ENCODE measurements at regions not wholly inside any gene's neighbourhood (a gene's known extent, or its start where the extent isn't known, plus 50 kb on each side); places are given as distances from the start of the nearest gene placed in this dataset.
"Not testable (repeated sequence)": the region's sequence is repeated elsewhere in the genome, so short reads cannot be mapped to it uniquely, and the experiment has no call there.

GRCh38 chr14:21817010-21817409, 143.4 kb upstream of the OR4E1 start:
- not testable (repeated sequence) for TF ChIP-seq CTCF (conservative IDR thresholded peaks at IDR 0.05); EZH2 (IDR thresholded peaks at IDR 0.05; ENCODE audit: low read depth)

All from PC-9 (cell line).